ENCODE measurements at regions not wholly inside any gene's neighbourhood (a gene's known extent, or its start where the extent isn't known, plus 50 kb on each side); places are given as distances from the start of the nearest gene placed in this dataset.

DNA sequence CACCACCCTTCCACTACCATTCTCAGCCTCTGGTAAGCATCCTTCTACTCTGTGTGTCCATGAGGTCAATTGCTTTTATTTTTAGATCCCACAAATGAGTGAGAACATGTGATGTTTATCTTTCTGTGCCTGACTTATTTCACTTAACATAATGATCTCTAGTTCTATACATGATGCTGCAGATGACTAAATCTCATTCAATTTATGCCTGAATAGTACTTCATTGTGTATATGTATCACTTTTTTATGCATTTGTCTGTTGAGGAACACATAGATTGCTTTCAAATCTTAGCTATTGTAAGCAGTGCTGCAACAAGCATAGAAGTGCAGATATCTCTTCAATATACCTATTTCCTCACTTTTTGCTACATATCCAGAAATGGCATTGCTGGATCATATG, 733.3 kb downstream of the SUCLG1 start:
- Histone ChIP-seq H3K27ac (no peak overlapping the region), H3K4me1 (no peaks in the 10 kb centered on the region), H3K36me3 (no peaks in the 10 kb centered on the region), H3K4me3 (no peak overlapping the region), H3K27me3 (no peaks in the 10 kb centered on the region), H3K9me3 (no peaks in the 10 kb centered on the region)
- TF ChIP-seq POLR2A (IDR thresholded peaks at IDR 0.05) (no peak), POLR2AphosphoS5 (IDR thresholded peaks at IDR 0.05) (no peak)
- TF ChIP-seq, protein P1, sequence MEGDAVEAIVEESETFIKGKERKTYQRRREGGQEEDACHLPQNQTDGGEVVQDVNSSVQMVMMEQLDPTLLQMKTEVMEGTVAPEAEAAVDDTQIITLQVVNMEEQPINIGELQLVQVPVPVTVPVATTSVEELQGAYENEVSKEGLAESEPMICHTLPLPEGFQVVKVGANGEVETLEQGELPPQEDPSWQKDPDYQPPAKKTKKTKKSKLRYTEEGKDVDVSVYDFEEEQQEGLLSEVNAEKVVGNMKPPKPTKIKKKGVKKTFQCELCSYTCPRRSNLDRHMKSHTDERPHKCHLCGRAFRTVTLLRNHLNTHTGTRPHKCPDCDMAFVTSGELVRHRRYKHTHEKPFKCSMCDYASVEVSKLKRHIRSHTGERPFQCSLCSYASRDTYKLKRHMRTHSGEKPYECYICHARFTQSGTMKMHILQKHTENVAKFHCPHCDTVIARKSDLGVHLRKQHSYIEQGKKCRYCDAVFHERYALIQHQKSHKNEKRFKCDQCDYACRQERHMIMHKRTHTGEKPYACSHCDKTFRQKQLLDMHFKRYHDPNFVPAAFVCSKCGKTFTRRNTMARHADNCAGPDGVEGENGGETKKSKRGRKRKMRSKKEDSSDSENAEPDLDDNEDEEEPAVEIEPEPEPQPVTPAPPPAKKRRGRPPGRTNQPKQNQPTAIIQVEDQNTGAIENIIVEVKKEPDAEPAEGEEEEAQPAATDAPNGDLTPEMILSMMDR (IDR thresholded peaks at IDR 0.05), result no peak
- intact Hi-C loops (cut with DNase I; ENCODE audit: low total_unique reads), result no loop called here
- no peak for DNase-seq (ENCODE audit: low spot score in 2 of 2)

DNA sequence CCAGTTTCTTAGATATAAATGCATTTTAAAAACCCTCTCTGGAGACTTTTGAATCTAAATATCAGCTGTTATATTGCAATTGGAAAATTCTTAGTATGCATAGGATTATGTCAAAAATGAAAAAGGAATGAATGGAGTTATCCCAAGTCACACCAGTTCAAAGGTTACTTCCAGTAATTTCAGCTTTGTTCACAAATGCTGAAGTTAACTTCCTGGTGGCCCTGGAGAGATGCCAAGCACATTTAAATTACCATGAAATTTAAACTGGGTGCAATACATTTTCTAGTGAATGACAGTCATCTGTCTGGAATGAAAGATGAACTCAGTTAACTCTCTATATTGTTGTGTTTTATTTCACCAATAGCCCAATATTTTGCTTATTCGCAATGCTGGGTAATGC, 753.9 kb downstream of the SUCLG1 start:
- no peaks in the 10 kb centered on the region for H3K36me3 ChIP-seq
- no peak for DNase-seq (ENCODE audit: low spot score in 2 of 2)
- no peak overlapping the region for H3K4me3 ChIP-seq
- intact Hi-C loops (cut with DNase I; ENCODE audit: low total_unique reads), result no loop called here
- TF ChIP-seq, protein P1 (IDR thresholded peaks at IDR 0.05), result no peak
- TF ChIP-seq POLR2A (IDR thresholded peaks at IDR 0.05), result no peak
- TF ChIP-seq POLR2AphosphoS5 (IDR thresholded peaks at IDR 0.05), result no peak
- H3K9me3 ChIP-seq, result no peaks in the 10 kb centered on the region
- no peak overlapping the region for H3K27ac ChIP-seq
- H3K27me3 ChIP-seq, result no peaks in the 10 kb centered on the region
- no peaks in the 10 kb centered on the region for H3K4me1 ChIP-seq

DNA sequence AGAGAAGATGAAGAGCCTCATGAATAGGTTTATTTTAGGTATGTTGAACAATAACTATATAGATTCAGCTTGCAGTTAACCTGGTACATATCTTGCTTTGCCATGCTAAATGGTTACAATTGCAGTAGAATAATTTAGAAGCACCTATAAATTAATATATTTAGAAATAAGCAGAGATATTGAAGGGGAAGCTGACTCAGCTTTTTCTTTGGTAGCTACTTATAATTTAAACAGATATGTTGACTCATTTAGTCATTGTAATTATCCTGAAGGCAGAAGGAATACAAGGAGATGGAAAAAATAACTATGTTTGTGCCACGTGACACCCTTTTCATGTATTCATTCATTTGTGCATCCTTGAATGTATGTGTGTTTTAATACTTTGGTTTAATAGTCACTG, 755.5 kb downstream of the SUCLG1 start:
- intact Hi-C loops (cut with DNase I; ENCODE audit: low total_unique reads), result no loop called here
- no peaks in the 10 kb centered on the region for H3K9me3 ChIP-seq
- no peak overlapping the region for H3K4me3 ChIP-seq
- no peak overlapping the region for H3K27ac ChIP-seq
- H3K36me3 ChIP-seq, result no peaks in the 10 kb centered on the region
- no peaks in the 10 kb centered on the region for H3K27me3 ChIP-seq
- no peaks in the 10 kb centered on the region for H3K4me1 ChIP-seq
- TF ChIP-seq POLR2A (IDR thresholded peaks at IDR 0.05), result no peak
- TF ChIP-seq, protein P1 (IDR thresholded peaks at IDR 0.05), result no peak
- no peak for TF ChIP-seq POLR2AphosphoS5 (IDR thresholded peaks at IDR 0.05)
- DNase-seq (ENCODE audit: low spot score in 2 of 2), result no peak

DNA sequence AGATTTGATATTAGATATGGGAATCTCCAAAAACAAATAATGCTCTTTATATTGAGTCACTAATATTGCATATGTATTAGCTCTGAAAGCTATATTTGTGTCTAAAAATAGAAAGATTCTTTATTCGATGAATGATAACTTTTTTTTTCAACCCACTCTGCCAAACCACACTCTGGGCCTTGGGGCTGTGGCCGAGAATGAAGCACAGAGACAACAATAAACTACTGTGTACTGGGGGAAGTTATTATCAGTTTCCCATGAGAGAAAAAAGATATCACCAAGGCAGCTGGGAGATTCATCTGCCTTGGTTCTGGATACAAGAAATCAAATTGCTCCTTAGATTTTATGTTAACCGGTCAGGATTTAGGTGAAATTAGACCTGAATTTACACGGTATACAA, 762.2 kb downstream of the SUCLG1 start:
- H3K27ac ChIP-seq, result no peak overlapping the region
- no peaks in the 10 kb centered on the region for H3K36me3 ChIP-seq
- no peaks in the 10 kb centered on the region for H3K27me3 ChIP-seq
- H3K4me1 ChIP-seq, result no peaks in the 10 kb centered on the region
- TF ChIP-seq POLR2AphosphoS5 (IDR thresholded peaks at IDR 0.05) (no peak), POLR2A (IDR thresholded peaks at IDR 0.05) (no peak)
- TF ChIP-seq, protein P1 (IDR thresholded peaks at IDR 0.05), result no peak
- H3K9me3 ChIP-seq, result no peaks in the 10 kb centered on the region
- no peak overlapping the region for H3K4me3 ChIP-seq
- intact Hi-C loops (cut with DNase I; ENCODE audit: low total_unique reads), result no loop called here
- DNase-seq (ENCODE audit: low spot score in 2 of 2), result no peak

DNA sequence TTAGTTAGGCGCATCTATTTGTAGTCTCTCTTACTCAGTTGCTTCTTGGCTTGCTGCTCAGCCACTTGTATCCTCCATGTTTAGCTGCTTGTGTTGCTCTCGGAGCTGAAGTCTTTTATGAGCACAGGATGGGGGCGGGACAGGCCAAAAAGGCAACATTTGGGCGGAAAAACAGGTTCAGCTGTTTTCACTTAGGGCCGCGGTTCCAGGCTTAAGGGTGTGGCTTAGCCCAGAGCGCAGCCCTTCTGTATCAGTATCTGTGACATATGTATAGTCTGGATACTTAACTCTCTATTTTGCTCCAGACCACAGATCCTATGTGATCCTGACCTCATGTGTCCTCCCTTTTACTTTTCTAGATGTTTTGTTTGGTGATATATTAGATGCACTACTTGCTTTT, 763.5 kb downstream of the SUCLG1 start:
- Histone ChIP-seq H3K4me3 (no peak overlapping the region), H3K4me1 (no peaks in the 10 kb centered on the region), H3K36me3 (no peaks in the 10 kb centered on the region), H3K9me3 (no peaks in the 10 kb centered on the region), H3K27ac (no peak overlapping the region), H3K27me3 (no peaks in the 10 kb centered on the region)
- DNase-seq (ENCODE audit: low spot score in 2 of 2), result no peak
- intact Hi-C loops (cut with DNase I; ENCODE audit: low total_unique reads), result no loop called here
- TF ChIP-seq POLR2AphosphoS5 (IDR thresholded peaks at IDR 0.05) (no peak), POLR2A (IDR thresholded peaks at IDR 0.05) (no peak)
- TF ChIP-seq, protein P1 (IDR thresholded peaks at IDR 0.05), result no peak

Measured in breast epithelium (tissue), 4 donors.